ENCODE measurements at regions not wholly inside any gene's neighbourhood (a gene's known extent, or its start where the extent isn't known, plus 50 kb on each side); places are given as distances from the start of the nearest gene placed in this dataset.

DNA sequence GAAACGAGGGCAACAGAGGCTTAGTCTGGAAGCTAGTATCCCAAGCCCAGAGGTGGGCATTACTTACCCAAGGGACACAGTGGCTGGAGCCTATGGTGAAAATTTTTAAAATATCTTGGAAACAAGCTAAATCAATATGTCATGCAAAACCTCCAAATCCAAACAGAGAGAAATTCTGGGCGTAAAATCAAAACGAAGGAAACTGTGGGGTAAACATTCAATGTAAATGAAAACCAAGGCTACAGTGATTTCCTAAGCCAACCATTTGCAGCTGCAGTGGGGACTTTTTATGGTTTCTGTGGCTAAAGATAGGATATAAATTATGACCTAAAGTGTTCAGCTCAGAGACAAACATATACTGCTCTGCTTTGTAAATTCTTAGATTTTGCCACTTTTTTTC, 507.7 kb upstream of the DIAPH2 start:
- no peaks in the 10 kb centered on the region for H3K9me3 ChIP-seq
- H3K4me3 ChIP-seq: no peak overlapping the region
- no peaks in the 10 kb centered on the region for H3K4me1 ChIP-seq
- ATAC-seq (no peak), DNase-seq (no peak)
- H3K27me3 ChIP-seq (ENCODE audit: low read depth): no peaks in the 10 kb centered on the region
- no peak overlapping the region for H3K27ac ChIP-seq
- no peaks in the 10 kb centered on the region for H3K36me3 ChIP-seq
- TF ChIP-seq, protein P1, sequence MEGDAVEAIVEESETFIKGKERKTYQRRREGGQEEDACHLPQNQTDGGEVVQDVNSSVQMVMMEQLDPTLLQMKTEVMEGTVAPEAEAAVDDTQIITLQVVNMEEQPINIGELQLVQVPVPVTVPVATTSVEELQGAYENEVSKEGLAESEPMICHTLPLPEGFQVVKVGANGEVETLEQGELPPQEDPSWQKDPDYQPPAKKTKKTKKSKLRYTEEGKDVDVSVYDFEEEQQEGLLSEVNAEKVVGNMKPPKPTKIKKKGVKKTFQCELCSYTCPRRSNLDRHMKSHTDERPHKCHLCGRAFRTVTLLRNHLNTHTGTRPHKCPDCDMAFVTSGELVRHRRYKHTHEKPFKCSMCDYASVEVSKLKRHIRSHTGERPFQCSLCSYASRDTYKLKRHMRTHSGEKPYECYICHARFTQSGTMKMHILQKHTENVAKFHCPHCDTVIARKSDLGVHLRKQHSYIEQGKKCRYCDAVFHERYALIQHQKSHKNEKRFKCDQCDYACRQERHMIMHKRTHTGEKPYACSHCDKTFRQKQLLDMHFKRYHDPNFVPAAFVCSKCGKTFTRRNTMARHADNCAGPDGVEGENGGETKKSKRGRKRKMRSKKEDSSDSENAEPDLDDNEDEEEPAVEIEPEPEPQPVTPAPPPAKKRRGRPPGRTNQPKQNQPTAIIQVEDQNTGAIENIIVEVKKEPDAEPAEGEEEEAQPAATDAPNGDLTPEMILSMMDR (IDR thresholded peaks at IDR 0.05): no peak
- intact Hi-C loops (cut with DNase I): no loop called here

DNA sequence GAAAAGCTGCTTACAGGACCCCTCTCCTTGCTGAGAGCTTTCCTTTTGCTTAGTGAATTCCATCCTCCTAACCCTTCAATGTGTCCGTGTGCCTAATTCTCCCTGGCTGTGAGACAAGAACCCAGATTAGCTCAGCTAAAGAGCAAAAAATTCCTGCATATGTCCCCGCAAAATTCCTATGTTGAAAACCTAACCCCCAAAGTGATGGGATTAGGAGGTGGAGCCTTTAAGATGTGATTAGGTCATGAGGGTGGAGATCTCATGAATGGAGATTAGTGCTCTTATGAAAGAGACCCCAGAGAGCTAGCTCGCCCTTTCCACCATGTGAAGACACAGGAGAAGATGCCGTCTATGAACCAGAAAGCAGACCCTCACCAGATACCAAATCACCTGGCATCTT, 503.0 kb upstream of the DIAPH2 start:
- TF ChIP-seq, protein P1 (IDR thresholded peaks at IDR 0.05): no peak
- H3K27ac ChIP-seq: no peak overlapping the region
- H3K4me3 ChIP-seq: no peak overlapping the region
- no peak for ATAC-seq
- H3K9me3 ChIP-seq: no peaks in the 10 kb centered on the region
- no peaks in the 10 kb centered on the region for H3K27me3 ChIP-seq (ENCODE audit: low read depth)
- intact Hi-C loops (cut with DNase I): no loop called here
- H3K36me3 ChIP-seq: no peaks in the 10 kb centered on the region
- no peak for DNase-seq
- H3K4me1 ChIP-seq: no peaks in the 10 kb centered on the region

DNA sequence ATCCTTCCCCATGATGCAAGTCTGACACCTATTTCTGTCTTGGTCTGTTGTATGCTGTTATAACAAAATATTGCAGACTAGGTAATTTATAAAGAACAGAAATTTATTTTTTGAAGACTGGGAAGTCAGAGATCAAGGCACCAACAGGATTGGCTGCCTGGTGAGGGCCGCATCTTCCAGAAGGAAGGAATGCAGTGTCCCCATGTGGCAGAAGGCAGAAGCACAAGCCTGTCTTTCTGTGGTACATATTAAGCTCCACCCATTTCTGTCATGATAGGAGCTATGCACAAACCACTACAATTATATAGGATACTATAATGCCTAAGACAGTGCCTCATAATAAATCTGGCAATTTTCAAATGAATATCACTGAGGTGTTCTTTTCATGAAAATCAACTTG, 502.3 kb upstream of the DIAPH2 start:
- no peak overlapping the region for H3K27ac ChIP-seq

DNA sequence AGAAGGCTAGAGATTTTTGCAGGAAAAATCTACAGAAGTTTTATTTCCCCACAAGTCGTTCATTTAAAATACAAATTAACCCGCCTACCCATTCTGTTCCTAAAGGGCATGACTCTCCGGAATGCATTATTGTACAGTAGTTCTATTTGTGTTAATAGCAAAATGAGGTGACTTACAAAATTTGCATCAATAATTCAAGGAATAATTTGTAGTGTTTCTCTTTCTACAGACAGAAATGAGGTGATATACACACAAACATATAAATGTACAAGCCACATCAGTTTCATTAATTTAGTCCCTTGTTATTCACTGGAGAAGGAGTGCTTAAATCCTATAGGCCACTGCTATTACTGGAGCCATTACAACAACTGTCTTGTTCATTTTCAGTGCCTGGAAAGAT, 501.3 kb upstream of the DIAPH2 start:
- no peaks in the 10 kb centered on the region for H3K9me3 ChIP-seq
- no peak overlapping the region for H3K4me3 ChIP-seq
- intact Hi-C loops (cut with DNase I): no loop called here
- DNase-seq (no peak), ATAC-seq (no peak)
- H3K27ac ChIP-seq: no peak overlapping the region
- no peaks in the 10 kb centered on the region for H3K27me3 ChIP-seq (ENCODE audit: low read depth)
- H3K4me1 ChIP-seq: no peaks in the 10 kb centered on the region
- TF ChIP-seq, protein P1 (IDR thresholded peaks at IDR 0.05): no peak
- no peaks in the 10 kb centered on the region for H3K36me3 ChIP-seq

More for the DNA sequence above, 502.3 kb upstream of the DIAPH2 start:
- Histone ChIP-seq H3K4me3 (no peak overlapping the region), H3K9me3 (no peaks in the 10 kb centered on the region), H3K27me3 (ENCODE audit: low read depth) (no peaks in the 10 kb centered on the region), H3K4me1 (no peaks in the 10 kb centered on the region), H3K36me3 (no peaks in the 10 kb centered on the region)
- TF ChIP-seq, protein P1 (IDR thresholded peaks at IDR 0.05): peak; percentile 33
- ATAC-seq: no peak
- DNase-seq: no peak
- intact Hi-C loops (cut with DNase I): no loop called here

DNA sequence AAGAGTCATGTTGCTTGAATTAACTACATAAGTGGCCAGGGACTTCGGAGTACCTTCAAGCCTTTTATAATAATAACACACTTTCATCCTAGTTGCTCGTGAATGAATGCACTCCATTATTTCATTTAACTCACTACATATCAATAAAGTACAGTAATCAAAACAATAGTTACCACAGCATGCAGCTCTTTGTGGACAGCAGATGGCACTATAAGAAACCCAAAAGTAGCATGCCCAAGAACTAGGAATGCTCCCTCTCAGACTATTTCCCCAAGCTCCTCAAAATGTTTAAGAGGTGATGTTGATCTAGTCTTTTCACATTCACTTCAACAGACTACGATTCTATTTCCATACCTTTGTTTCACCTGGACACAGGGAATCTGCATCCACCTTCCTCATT, 500.8 kb upstream of the DIAPH2 start:
- no peaks in the 10 kb centered on the region for H3K9me3 ChIP-seq
- H3K27ac ChIP-seq: no peak overlapping the region
- DNase-seq (no peak), ATAC-seq (no peak)
- H3K4me1 ChIP-seq: no peaks in the 10 kb centered on the region
- H3K36me3 ChIP-seq: no peaks in the 10 kb centered on the region
- intact Hi-C loops (cut with DNase I): no loop called here
- no peak overlapping the region for H3K4me3 ChIP-seq
- H3K27me3 ChIP-seq (ENCODE audit: low read depth): no peaks in the 10 kb centered on the region
- TF ChIP-seq, protein P1 (IDR thresholded peaks at IDR 0.05): peak; percentile 6

DNA sequence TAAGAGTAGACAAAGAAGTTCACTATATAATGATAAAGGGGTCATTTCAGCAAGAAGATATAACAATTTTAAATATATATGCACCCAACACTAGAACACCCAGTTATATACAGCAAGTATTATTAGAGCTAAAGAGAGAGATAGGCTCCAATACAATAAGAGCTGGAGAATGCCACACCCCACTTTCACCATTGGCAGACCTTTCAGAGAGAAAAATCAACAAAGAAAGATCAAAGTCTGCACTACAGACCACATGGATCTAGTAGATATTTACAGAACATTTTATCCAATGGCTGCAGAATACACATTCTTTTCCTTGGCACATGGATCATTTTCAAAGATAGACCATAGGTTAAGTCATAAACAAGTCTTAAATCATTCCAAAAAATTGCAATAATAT, 479.7 kb upstream of the DIAPH2 start:
- Histone ChIP-seq H3K27ac (no peak overlapping the region), H3K9me3 (no peaks in the 10 kb centered on the region), H3K27me3 (ENCODE audit: low read depth) (no peaks in the 10 kb centered on the region), H3K4me1 (no peaks in the 10 kb centered on the region), H3K36me3 (no peaks in the 10 kb centered on the region), H3K4me3 (no peak overlapping the region)
- TF ChIP-seq, protein P1 (IDR thresholded peaks at IDR 0.05): no peak
- ATAC-seq (no peak), DNase-seq (no peak)
- intact Hi-C loops (cut with DNase I): no loop called here
